HCT116 (cell line): ENCODE measurements at regions not wholly inside any gene's neighbourhood (a gene's known extent, or its start where the extent isn't known, plus 50 kb on each side); places are given as distances from the start of the nearest gene placed in this dataset.

Experiments used
- ATAC-seq: fragments of 200-7000 bp; cut with Tn5 transposase; 2 replicates; pipeline ENCODE4 v1.9.1; 2020; ENCODE audit warnings: mild to moderate bottlenecking, moderate library complexity
- BruUV-seq: library from RNA; stranded (reverse); fragments of 400-500 nt; replicated peaks from 2 replicates; lab custom pipeline; 2021; lab: Mats Ljungman, UMichigan
- CTCF ChIA-PET: fragments of 300-600 bp; sonication (Branson Sonifier 250); formaldehyde crosslinking; loops from one replicate; lab custom pipeline; 2021; ENCODE audit warnings: antibody characterized with exemption; lab: Charles Lee
- POLR2A ChIA-PET: fragments of 300-600, 350-600 bp; sonication (Branson Sonifier 250); formaldehyde crosslinking; loops from one replicate; lab custom pipeline; 2021; ENCODE audit warnings: antibody characterized with exemption; lab: Charles Lee
- RAD21 ChIA-PET, 2 experiments: fragments of 300-600 bp; sonication (Branson Sonifier 250); formaldehyde crosslinking; loops; one replicate each; lab custom pipeline; 2023; ENCODE audit warnings: low total read pairs in 2 of 2; ENCODE audit not compliant: uncharacterized antibody in 2 of 2, unreplicated experiment in 2 of 2, low non-redundant PET in 1 of 2; lab: Charles Lee
- DNase-seq: peaks from one replicate; pipeline ENCODE4 v3.0.0-alpha.2; 2010; ENCODE audit warnings: low read depth, low spot score
- H2AFZ ChIP-seq: fragments of 200-600 bp; shearing (Covaris generic), sonication (generic); 2 replicates; pipeline ENCODE4 v1.6.1; 2017; ENCODE audit warnings: low read depth, mixed run types, mixed read lengths, antibody characterized with exemption, low read length; ENCODE audit not compliant: poor library complexity, severe bottlenecking
- H3K27ac ChIP-seq: 2 replicates; pipeline ENCODE4 v1.5.1; 2012; ENCODE audit warnings: low read depth, low read length
- H3K27me3 ChIP-seq: fragments of 200-600 bp; sonication (generic); 2 replicates; pipeline ENCODE4 v1.6.1; 2016; ENCODE audit warnings: mixed run types, low read length, mixed read lengths; ENCODE audit not compliant: insufficient read depth
- H3K36me3 ChIP-seq, 2 experiments: fragments of 200-500 bp in 1 of 2; fragments of 200-600 bp in 1 of 2; sonication (Bioruptor generic) in 1 of 2; sonication (generic) in 1 of 2; 2 replicates each; pipeline versions ENCODE4 v1.5.1 to v1.6.1; 2014 to 2016; ENCODE audit warnings: low read length in 2 of 2, inconsistent platforms in 1 of 2, mixed read lengths in 1 of 2, mixed run types in 1 of 2; ENCODE audit not compliant: insufficient read depth in 2 of 2, control insufficient read depth in 1 of 2
- H3K4me1 ChIP-seq, 2 experiments: fragments of 200-600 bp in 1 of 2; sonication (generic) in 1 of 2; 2 replicates each; pipeline versions ENCODE4 v1.5.1 to v1.6.1; 2012 to 2017; ENCODE audit warnings: low read length in 2 of 2, inconsistent platforms in 1 of 2, mild to moderate bottlenecking in 1 of 2, mixed read lengths in 1 of 2, mixed run types in 1 of 2, moderate library complexity in 1 of 2; ENCODE audit not compliant: insufficient read depth in 2 of 2, control insufficient read depth in 1 of 2
- H3K4me2 ChIP-seq: fragments of 200-600 bp; sonication (generic); 2 replicates; pipeline ENCODE4 v1.6.1; 2017; ENCODE audit warnings: mixed run types, low read length, mixed read lengths
- H3K4me3 ChIP-seq, 2 experiments: fragments of 200-600 bp in 1 of 2; sonication (generic) in 1 of 2; replicated peaks in 1 of 2; 2 replicates each; pipeline ENCODE4 v1.5.1; 2011 to 2016; ENCODE audit warnings: low read length in 2 of 2, control low read depth in 1 of 2, low read depth in 1 of 2, mild to moderate bottlenecking in 1 of 2, mixed read lengths in 1 of 2, mixed run types in 1 of 2
- H3K79me2 ChIP-seq: fragments of 200-600 bp; sonication (generic); 2 replicates; pipeline ENCODE4 v1.6.1; 2017; ENCODE audit warnings: mild to moderate bottlenecking, mixed run types, low read length, moderate library complexity, mixed read lengths; ENCODE audit not compliant: insufficient read depth
- H3K9ac ChIP-seq: fragments of 200-600 bp; sonication (generic); 2 replicates; pipeline ENCODE4 v1.6.1; 2016; ENCODE audit warnings: low read length, mixed read lengths
- H3K9me2 ChIP-seq: fragments of 200-600 bp; sonication (generic), shearing (Covaris generic); 2 replicates; pipeline ENCODE4 v1.6.1; 2017; ENCODE audit warnings: mixed run types, mild to moderate bottlenecking, moderate library complexity; ENCODE audit not compliant: insufficient read depth
- H3K9me3 ChIP-seq, 2 experiments: fragments of 200-500 bp in 1 of 2; fragments of 200-600 bp in 1 of 2; sonication (Bioruptor generic) in 1 of 2; sonication (generic) in 1 of 2; 2 replicates each; pipeline ENCODE4 v1.6.1; 2014 to 2017; ENCODE audit warnings: low read length in 2 of 2, mixed read lengths in 2 of 2, inconsistent platforms in 1 of 2, low read depth in 1 of 2, mild to moderate bottlenecking in 1 of 2, mixed run types in 1 of 2, moderate library complexity in 1 of 2; ENCODE audit not compliant: control insufficient read depth in 1 of 2, insufficient read depth in 1 of 2
- H4K20me1 ChIP-seq: fragments of 200-600 bp; sonication (generic), shearing (Covaris generic); 2 replicates; pipeline ENCODE4 v1.6.1; 2017; ENCODE audit warnings: mixed run types, mild to moderate bottlenecking, moderate library complexity; ENCODE audit not compliant: insufficient read depth
- CEBPB ChIP-seq: IDR thresholded peaks from 2 replicates; pipeline ENCODE4 v1.6.1; 2012; ENCODE audit warnings: low read depth
- ELF1 ChIP-seq: IDR thresholded peaks from 2 replicates; pipeline ENCODE4 v1.6.1; 2012; ENCODE audit warnings: low read depth, borderline replicate concordance
- EZH2 ChIP-seq: fragments of 200-600 bp; sonication (generic); IDR thresholded peaks from 2 replicates; pipeline ENCODE4 v1.6.1; 2017; ENCODE audit warnings: antibody characterized with exemption, mixed run types
- EZH2phosphoT487 ChIP-seq: fragments of 200-600 bp; IDR thresholded peaks from 2 replicates; pipeline ENCODE4 v1.6.1; 2018; ENCODE audit warnings: antibody characterized with exemption, borderline replicate concordance
- FOSL1 ChIP-seq: IDR thresholded peaks from 2 replicates; pipeline ENCODE4 v1.6.1; 2012; ENCODE audit warnings: low read depth
- JUND ChIP-seq: IDR thresholded peaks from 2 replicates; pipeline ENCODE4 v1.6.1; 2012
- POLR2A ChIP-seq: IDR thresholded peaks from 2 replicates; pipeline ENCODE4 v1.7.0; 2011; ENCODE audit warnings: borderline replicate concordance; ENCODE audit not compliant: insufficient read depth, insufficient read length; ENCODE audit errors: extremely low read depth
- RAD21 ChIP-seq: IDR thresholded peaks from 2 replicates; pipeline ENCODE4 v1.6.1; 2012; ENCODE audit warnings: low read depth, mild to moderate bottlenecking
- SIN3A ChIP-seq: IDR thresholded peaks from 2 replicates; pipeline ENCODE4 v1.6.1; 2012; ENCODE audit warnings: low read depth
- SP1 ChIP-seq: IDR thresholded peaks from 2 replicates; pipeline ENCODE4 v1.6.1; 2012; ENCODE audit warnings: low read depth
- TCF7L2 ChIP-seq: IDR thresholded peaks from 2 replicates; pipeline ENCODE4 v1.7.0; 2011; ENCODE audit warnings: borderline replicate concordance, inconsistent platforms; ENCODE audit not compliant: insufficient read depth, insufficient read length; ENCODE audit errors: extremely low read depth
- YY1 ChIP-seq: IDR thresholded peaks from 2 replicates; pipeline ENCODE4 v1.6.1; 2011; ENCODE audit warnings: low read length, low read depth, moderate library complexity, mild to moderate bottlenecking; ENCODE audit not compliant: insufficient replicate concordance; ENCODE audit errors: extremely low read depth
- ZFX ChIP-seq: fragments of 450-650 bp; IDR thresholded peaks from 2 replicates; pipeline ENCODE4 v1.6.1; 2017
- intact Hi-C: fragments of 100-400 bp; cut with micrococcal nuclease; formaldehyde crosslinking; loops from 2 replicates; pipeline ENCODE4 v1.10.0; 2022
- TF ChIP-seq, protein P1 (sequence below), 3 experiments: fragments of 200-600 bp in 1 of 3; sonication (generic) in 1 of 3; IDR thresholded peaks in 2 of 3; conservative IDR thresholded peaks in 1 of 3; 2 replicates each; pipeline ENCODE4 v1.5.1; 2012 to 2017; ENCODE audit warnings: low read depth in 2 of 3, low read length in 2 of 3, antibody characterized with exemption in 1 of 3, borderline replicate concordance in 1 of 3, control low read depth in 1 of 3, mild to moderate bottlenecking in 1 of 3, mixed read lengths in 1 of 3, mixed run types in 1 of 3, moderate library complexity in 1 of 3; ENCODE audit not compliant: insufficient read depth in 1 of 3
- TF ChIP-seq, protein P2 (sequence below): IDR thresholded peaks from 2 replicates; pipeline ENCODE4 v1.6.1; 2011; ENCODE audit warnings: mild to moderate bottlenecking, low read length, moderate library complexity; ENCODE audit not compliant: insufficient replicate concordance; ENCODE audit errors: extremely low read depth
- TF ChIP-seq, protein P3 (sequence below): IDR thresholded peaks from 2 replicates; pipeline ENCODE4 v1.6.1; 2012; ENCODE audit warnings: low read depth
- TF ChIP-seq, protein P4 (sequence below): IDR thresholded peaks from 2 replicates; pipeline ENCODE4 v1.6.1; 2012

DNA sequence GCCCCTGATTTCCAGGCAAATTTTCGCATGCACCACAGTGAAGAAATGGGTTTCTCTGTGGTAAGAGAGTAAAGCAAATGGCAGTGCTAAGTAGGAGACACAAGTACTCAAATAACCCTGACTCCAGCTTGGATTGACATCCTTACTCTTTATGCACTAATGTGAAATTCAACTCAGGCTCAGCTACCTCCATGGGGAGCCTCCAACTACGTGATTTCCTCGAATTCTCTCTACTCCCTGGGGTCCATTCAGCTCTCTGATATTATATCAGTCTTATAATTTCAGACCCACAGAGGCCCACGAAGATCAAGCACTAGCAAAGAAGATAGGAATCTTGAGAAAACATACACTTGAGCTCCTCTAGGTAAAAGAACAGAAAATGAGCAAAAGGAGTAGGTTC, 407.6 kb upstream of the CCDC54 start:
- no peak overlapping the region for H2AFZ ChIP-seq
- no peaks in the 10 kb centered on the region for H3K36me3 ChIP-seq
- intact Hi-C loops = no loop called here

More for the DNA sequence above, 407.6 kb upstream of the CCDC54 start:
- H3K9ac ChIP-seq = no peak overlapping the region
- BruUV-seq = no TSS peak
- POLR2A ChIA-PET = no interaction called here
- RAD21 ChIA-PET = no interaction called here
- no peaks in the 10 kb centered on the region for H3K9me3 ChIP-seq
- no peak overlapping the region for H3K4me3 ChIP-seq
- ATAC-seq (no peak), DNase-seq (no peak)
- H3K27ac ChIP-seq = no peak overlapping the region
- H3K79me2 ChIP-seq = no peaks in the 10 kb centered on the region
- no peaks in the 10 kb centered on the region for H3K9me2 ChIP-seq
- H4K20me1 ChIP-seq = no peaks in the 10 kb centered on the region
- CTCF ChIA-PET = no interaction called here
- no peaks in the 10 kb centered on the region for H3K27me3 ChIP-seq
- no peaks in the 10 kb centered on the region for H3K4me1 ChIP-seq
- TF ChIP-seq RAD21 = no peak
- TF ChIP-seq SIN3A = no peak
- no peak for TF ChIP-seq EZH2
- TF ChIP-seq ELF1 = no peak
- no peak for TF ChIP-seq EZH2phosphoT487
- TF ChIP-seq ZFX = no peak
- TF ChIP-seq, protein P1, sequence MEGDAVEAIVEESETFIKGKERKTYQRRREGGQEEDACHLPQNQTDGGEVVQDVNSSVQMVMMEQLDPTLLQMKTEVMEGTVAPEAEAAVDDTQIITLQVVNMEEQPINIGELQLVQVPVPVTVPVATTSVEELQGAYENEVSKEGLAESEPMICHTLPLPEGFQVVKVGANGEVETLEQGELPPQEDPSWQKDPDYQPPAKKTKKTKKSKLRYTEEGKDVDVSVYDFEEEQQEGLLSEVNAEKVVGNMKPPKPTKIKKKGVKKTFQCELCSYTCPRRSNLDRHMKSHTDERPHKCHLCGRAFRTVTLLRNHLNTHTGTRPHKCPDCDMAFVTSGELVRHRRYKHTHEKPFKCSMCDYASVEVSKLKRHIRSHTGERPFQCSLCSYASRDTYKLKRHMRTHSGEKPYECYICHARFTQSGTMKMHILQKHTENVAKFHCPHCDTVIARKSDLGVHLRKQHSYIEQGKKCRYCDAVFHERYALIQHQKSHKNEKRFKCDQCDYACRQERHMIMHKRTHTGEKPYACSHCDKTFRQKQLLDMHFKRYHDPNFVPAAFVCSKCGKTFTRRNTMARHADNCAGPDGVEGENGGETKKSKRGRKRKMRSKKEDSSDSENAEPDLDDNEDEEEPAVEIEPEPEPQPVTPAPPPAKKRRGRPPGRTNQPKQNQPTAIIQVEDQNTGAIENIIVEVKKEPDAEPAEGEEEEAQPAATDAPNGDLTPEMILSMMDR (IDR thresholded peaks at IDR 0.05 in 2 of 3, conservative IDR thresholded peaks at IDR 0.05 in 1 of 3; ENCODE audit: borderline replicate concordance in 1 of 3, insufficient read depth in 1 of 3, low read depth in 2 of 3, low read length in 2 of 3) = no peak
- TF ChIP-seq, protein P2, sequence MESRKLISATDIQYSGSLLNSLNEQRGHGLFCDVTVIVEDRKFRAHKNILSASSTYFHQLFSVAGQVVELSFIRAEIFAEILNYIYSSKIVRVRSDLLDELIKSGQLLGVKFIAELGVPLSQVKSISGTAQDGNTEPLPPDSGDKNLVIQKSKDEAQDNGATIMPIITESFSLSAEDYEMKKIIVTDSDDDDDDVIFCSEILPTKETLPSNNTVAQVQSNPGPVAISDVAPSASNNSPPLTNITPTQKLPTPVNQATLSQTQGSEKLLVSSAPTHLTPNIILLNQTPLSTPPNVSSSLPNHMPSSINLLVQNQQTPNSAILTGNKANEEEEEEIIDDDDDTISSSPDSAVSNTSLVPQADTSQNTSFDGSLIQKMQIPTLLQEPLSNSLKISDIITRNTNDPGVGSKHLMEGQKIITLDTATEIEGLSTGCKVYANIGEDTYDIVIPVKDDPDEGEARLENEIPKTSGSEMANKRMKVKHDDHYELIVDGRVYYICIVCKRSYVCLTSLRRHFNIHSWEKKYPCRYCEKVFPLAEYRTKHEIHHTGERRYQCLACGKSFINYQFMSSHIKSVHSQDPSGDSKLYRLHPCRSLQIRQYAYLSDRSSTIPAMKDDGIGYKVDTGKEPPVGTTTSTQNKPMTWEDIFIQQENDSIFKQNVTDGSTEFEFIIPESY = no peak
- no peak for TF ChIP-seq YY1
- TF ChIP-seq SP1 = no peak
- TF ChIP-seq FOSL1 = no peak
- TF ChIP-seq CEBPB = no peak
- TF ChIP-seq JUND = no peak
- TF ChIP-seq POLR2A = no peak
- TF ChIP-seq, protein P3, sequence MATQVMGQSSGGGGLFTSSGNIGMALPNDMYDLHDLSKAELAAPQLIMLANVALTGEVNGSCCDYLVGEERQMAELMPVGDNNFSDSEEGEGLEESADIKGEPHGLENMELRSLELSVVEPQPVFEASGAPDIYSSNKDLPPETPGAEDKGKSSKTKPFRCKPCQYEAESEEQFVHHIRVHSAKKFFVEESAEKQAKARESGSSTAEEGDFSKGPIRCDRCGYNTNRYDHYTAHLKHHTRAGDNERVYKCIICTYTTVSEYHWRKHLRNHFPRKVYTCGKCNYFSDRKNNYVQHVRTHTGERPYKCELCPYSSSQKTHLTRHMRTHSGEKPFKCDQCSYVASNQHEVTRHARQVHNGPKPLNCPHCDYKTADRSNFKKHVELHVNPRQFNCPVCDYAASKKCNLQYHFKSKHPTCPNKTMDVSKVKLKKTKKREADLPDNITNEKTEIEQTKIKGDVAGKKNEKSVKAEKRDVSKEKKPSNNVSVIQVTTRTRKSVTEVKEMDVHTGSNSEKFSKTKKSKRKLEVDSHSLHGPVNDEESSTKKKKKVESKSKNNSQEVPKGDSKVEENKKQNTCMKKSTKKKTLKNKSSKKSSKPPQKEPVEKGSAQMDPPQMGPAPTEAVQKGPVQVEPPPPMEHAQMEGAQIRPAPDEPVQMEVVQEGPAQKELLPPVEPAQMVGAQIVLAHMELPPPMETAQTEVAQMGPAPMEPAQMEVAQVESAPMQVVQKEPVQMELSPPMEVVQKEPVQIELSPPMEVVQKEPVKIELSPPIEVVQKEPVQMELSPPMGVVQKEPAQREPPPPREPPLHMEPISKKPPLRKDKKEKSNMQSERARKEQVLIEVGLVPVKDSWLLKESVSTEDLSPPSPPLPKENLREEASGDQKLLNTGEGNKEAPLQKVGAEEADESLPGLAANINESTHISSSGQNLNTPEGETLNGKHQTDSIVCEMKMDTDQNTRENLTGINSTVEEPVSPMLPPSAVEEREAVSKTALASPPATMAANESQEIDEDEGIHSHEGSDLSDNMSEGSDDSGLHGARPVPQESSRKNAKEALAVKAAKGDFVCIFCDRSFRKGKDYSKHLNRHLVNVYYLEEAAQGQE = no peak
- TF ChIP-seq, protein P4, sequence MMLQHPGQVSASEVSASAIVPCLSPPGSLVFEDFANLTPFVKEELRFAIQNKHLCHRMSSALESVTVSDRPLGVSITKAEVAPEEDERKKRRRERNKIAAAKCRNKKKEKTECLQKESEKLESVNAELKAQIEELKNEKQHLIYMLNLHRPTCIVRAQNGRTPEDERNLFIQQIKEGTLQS = no peak
- TF ChIP-seq TCF7L2 = no peak
- no peak overlapping the region for H3K4me2 ChIP-seq
